ENCODE measurements at regions not wholly inside any gene's neighbourhood (a gene's known extent, or its start where the extent isn't known, plus 50 kb on each side); places are given as distances from the start of the nearest gene placed in this dataset.

GRCh38 chr5:106827061-106827460 lies 843.7 kb downstream of the EFNA5 start:
- ChIA-PET POLR2A (no interaction called here), CTCF (no interaction called here)
- no peak for TF ChIP-seq FOXM1 (IDR thresholded peaks at IDR 0.05; ENCODE audit: borderline replicate concordance)
- no peak for TF ChIP-seq ARNT (IDR thresholded peaks at IDR 0.05)
- TF ChIP-seq HDGF (IDR thresholded peaks at IDR 0.05; ENCODE audit: borderline replicate concordance): no peak
- no peak for TF ChIP-seq SUZ12 (IDR thresholded peaks at IDR 0.05)
- TF ChIP-seq PKNOX1 (IDR thresholded peaks at IDR 0.05): no peak
- no peak for TF ChIP-seq CTBP1 (IDR thresholded peaks at IDR 0.05; ENCODE audit: borderline replicate concordance)
- no peak for TF ChIP-seq FOXA1 (IDR thresholded peaks at IDR 0.05)
- TF ChIP-seq SP1 (IDR thresholded peaks at IDR 0.05): no peak
- DNase-seq (ENCODE audit: extremely low spot score): no peak

- POLR2A ChIA-PET: no interaction called here
- CTCF ChIA-PET: no interaction called here
- no peak for DNase-seq (ENCODE audit: extremely low spot score)
- TF ChIP-seq ELF4 (IDR thresholded peaks at IDR 0.05): no peak
- no peak for TF ChIP-seq SUZ12 (IDR thresholded peaks at IDR 0.05)
- TF ChIP-seq FOXM1 (IDR thresholded peaks at IDR 0.05; ENCODE audit: borderline replicate concordance): no peak
- TF ChIP-seq PKNOX1 (IDR thresholded peaks at IDR 0.05): no peak
- no peak for TF ChIP-seq TARDBP (IDR thresholded peaks at IDR 0.05)
- TF ChIP-seq BHLHE40 (IDR thresholded peaks at IDR 0.05; ENCODE audit: borderline replicate concordance): no peak
- no peak for TF ChIP-seq SP1 (IDR thresholded peaks at IDR 0.05)
- no peak for TF ChIP-seq LEF1 (IDR thresholded peaks at IDR 0.05; ENCODE audit: borderline replicate concordance)
- no peak for TF ChIP-seq FOXK2 (IDR thresholded peaks at IDR 0.05)
- TF ChIP-seq L3MBTL2 (conservative IDR thresholded peaks at IDR 0.05): no peak
- TF ChIP-seq CTBP1 (IDR thresholded peaks at IDR 0.05; ENCODE audit: borderline replicate concordance): no peak
- TF ChIP-seq FOXA1 (IDR thresholded peaks at IDR 0.05): no peak
- TF ChIP-seq HDGF (IDR thresholded peaks at IDR 0.05; ENCODE audit: borderline replicate concordance): no peak
- TF ChIP-seq ZNF384 (IDR thresholded peaks at IDR 0.05): no peak
- TF ChIP-seq ARNT (IDR thresholded peaks at IDR 0.05): no peak
- no peak for TF ChIP-seq NFRKB (IDR thresholded peaks at IDR 0.05)
These were observed 845.4 kb downstream of the EFNA5 start for GRCh38 chr5:106825374-106825773.

GRCh38 chr5:106822851-106823250 lies 847.9 kb downstream of the EFNA5 start:
- ChIA-PET POLR2A (no interaction called here), CTCF (no interaction called here)
- no peak for DNase-seq (ENCODE audit: extremely low spot score)
- TF ChIP-seq CTBP1 (IDR thresholded peaks at IDR 0.05; ENCODE audit: borderline replicate concordance) (no peak), ZNF384 (IDR thresholded peaks at IDR 0.05) (no peak), SP1 (IDR thresholded peaks at IDR 0.05) (no peak), TARDBP (IDR thresholded peaks at IDR 0.05) (no peak), BHLHE40 (IDR thresholded peaks at IDR 0.05; ENCODE audit: borderline replicate concordance) (no peak), FOXK2 (IDR thresholded peaks at IDR 0.05) (no peak), HDGF (IDR thresholded peaks at IDR 0.05; ENCODE audit: borderline replicate concordance) (no peak), ELF4 (IDR thresholded peaks at IDR 0.05) (no peak), SUZ12 (IDR thresholded peaks at IDR 0.05) (no peak), PKNOX1 (IDR thresholded peaks at IDR 0.05) (no peak), FOXM1 (IDR thresholded peaks at IDR 0.05; ENCODE audit: borderline replicate concordance) (no peak), FOXA1 (IDR thresholded peaks at IDR 0.05) (no peak), L3MBTL2 (conservative IDR thresholded peaks at IDR 0.05) (no peak)

- TF ChIP-seq NFRKB (IDR thresholded peaks at IDR 0.05) (no peak), BHLHE40 (IDR thresholded peaks at IDR 0.05; ENCODE audit: borderline replicate concordance) (no peak), ZNF384 (IDR thresholded peaks at IDR 0.05) (no peak), ELF4 (IDR thresholded peaks at IDR 0.05) (no peak), HDGF (IDR thresholded peaks at IDR 0.05; ENCODE audit: borderline replicate concordance) (no peak), FOXM1 (IDR thresholded peaks at IDR 0.05; ENCODE audit: borderline replicate concordance) (no peak), PKNOX1 (IDR thresholded peaks at IDR 0.05) (no peak)
- CTCF ChIA-PET: no interaction called here
- POLR2A ChIA-PET: no interaction called here
- no peak for DNase-seq (ENCODE audit: extremely low spot score)
These were observed 852.2 kb downstream of the EFNA5 start for GRCh38 chr5:106818552-106818951.

GRCh38 chr5:106814961-106815360 lies 855.8 kb downstream of the EFNA5 start:
- no peak for TF ChIP-seq LEF1 (IDR thresholded peaks at IDR 0.05; ENCODE audit: borderline replicate concordance)
- DNase-seq (ENCODE audit: extremely low spot score): no peak
- ChIA-PET CTCF (interaction anchor here (1.0 kb wide), 1 partner anchor 433 kb away, joined by 4 read pairs; no protein-coding TSS in a partner anchor), POLR2A (no interaction called here)

- ChIA-PET CTCF (no interaction called here), POLR2A (no interaction called here)
- DNase-seq (ENCODE audit: extremely low spot score): no peak
- TF ChIP-seq ELF4 (IDR thresholded peaks at IDR 0.05) (no peak), SP1 (IDR thresholded peaks at IDR 0.05) (no peak), BHLHE40 (IDR thresholded peaks at IDR 0.05; ENCODE audit: borderline replicate concordance) (no peak), CTBP1 (IDR thresholded peaks at IDR 0.05; ENCODE audit: borderline replicate concordance) (no peak), FOXM1 (IDR thresholded peaks at IDR 0.05; ENCODE audit: borderline replicate concordance) (no peak), FOXA1 (IDR thresholded peaks at IDR 0.05) (no peak), L3MBTL2 (conservative IDR thresholded peaks at IDR 0.05) (no peak), ARNT (IDR thresholded peaks at IDR 0.05) (no peak), ZNF384 (IDR thresholded peaks at IDR 0.05) (no peak), SUZ12 (IDR thresholded peaks at IDR 0.05) (no peak), TARDBP (IDR thresholded peaks at IDR 0.05) (no peak), PKNOX1 (IDR thresholded peaks at IDR 0.05) (no peak), NFRKB (IDR thresholded peaks at IDR 0.05) (no peak), HDGF (IDR thresholded peaks at IDR 0.05; ENCODE audit: borderline replicate concordance) (no peak), FOXK2 (IDR thresholded peaks at IDR 0.05) (no peak), LEF1 (IDR thresholded peaks at IDR 0.05; ENCODE audit: borderline replicate concordance) (no peak)
These were observed 869.2 kb downstream of the EFNA5 start for GRCh38 chr5:106801554-106801953.

Measured in HEK293T (cell line).